GM18907 (cell line): ENCODE measurements at regions not wholly inside any gene's neighbourhood (a gene's known extent, or its start where the extent isn't known, plus 50 kb on each side); places are given as distances from the start of the nearest gene placed in this dataset.
"Not testable (repeated sequence)": the region's sequence is repeated elsewhere in the genome, so short reads cannot be mapped to it uniquely, and the experiment has no call there.

Experiments
- ATAC-seq: cut with Tn5 transposase; IDR thresholded peaks from one replicate; pipeline ENCODE4 v1.9.1; 2021; ENCODE audit warnings: mild to moderate bottlenecking, moderate library complexity; ENCODE audit not compliant: unreplicated experiment

- ATAC-seq = no peak
Observed at GRCh38 chr18:51447351-51448342, 250.2 kb upstream of the MEX3C start.

- ATAC-seq = no peak
Observed at GRCh38 chr18:51448949-51449348, 251.5 kb upstream of the MEX3C start.

- ATAC-seq = no peak
Observed at GRCh38 chr18:51453594-51453993, 256.1 kb upstream of the MEX3C start.

- ATAC-seq = no peak
Observed at GRCh38 chr18:51458861-51459260, 261.4 kb upstream of the MEX3C start.

GRCh38 chr18:51461956-51462355, 264.5 kb upstream of the MEX3C start:
- ATAC-seq = no peak

GRCh38 chr18:51463483-51464136, 266.1 kb upstream of the MEX3C start:
- no peak for ATAC-seq

- ATAC-seq = no peak
Observed at GRCh38 chr18:51478908-51479307, 281.4 kb upstream of the MEX3C start.

- no peak for ATAC-seq
Observed at GRCh38 chr18:51479736-51480135, 282.3 kb upstream of the MEX3C start.

- ATAC-seq = no peak
Observed at GRCh38 chr18:51480407-51481261, 283.2 kb upstream of the MEX3C start.

GRCh38 chr18:51486735-51487366, 289.4 kb upstream of the MEX3C start:
- no peak for ATAC-seq

GRCh38 chr18:51490417-51490816, 292.9 kb upstream of the MEX3C start:
- ATAC-seq = no peak

- no peak for ATAC-seq
Observed at GRCh38 chr18:51490860-51491259, 293.4 kb upstream of the MEX3C start.

GRCh38 chr18:51491678-51492372, 294.3 kb upstream of the MEX3C start:
- ATAC-seq = no peak

GRCh38 chr18:51498085-51498855, 300.8 kb upstream of the MEX3C start:
- ATAC-seq = no peak

- ATAC-seq = no peak
Observed at GRCh38 chr18:51503351-51503750, 305.9 kb upstream of the MEX3C start.

GRCh38 chr18:51506811-51507210, 309.3 kb upstream of the MEX3C start:
- ATAC-seq = no peak

- not testable (repeated sequence) for ATAC-seq
Observed at GRCh38 chr18:51508410-51508809, 310.9 kb upstream of the MEX3C start.

- no peak for ATAC-seq
Observed at GRCh38 chr18:51510020-51510419, 312.5 kb upstream of the MEX3C start.

GRCh38 chr18:51513517-51513916, 316.0 kb upstream of the MEX3C start:
- ATAC-seq = no peak
